Mononuclear cell (primary cell): ENCODE measurements at regions not wholly inside any gene's neighbourhood (a gene's known extent, or its start where the extent isn't known, plus 50 kb on each side); places are given as distances from the start of the nearest gene placed in this dataset.

Experiments used
- H3K27me3 ChIP-seq: 2 replicates; pipeline ENCODE4 v1.6.0; 2011; ENCODE audit warnings: low read length, control low read depth; ENCODE audit not compliant: insufficient read depth
- H3K4me1 ChIP-seq: 2 replicates; pipeline ENCODE4 v1.5.1; 2011; ENCODE audit warnings: mild to moderate bottlenecking, low read length, control low read depth; ENCODE audit not compliant: insufficient read depth
- H3K4me3 ChIP-seq: 2 replicates; pipeline ENCODE4 v1.5.1; 2011; ENCODE audit warnings: mild to moderate bottlenecking, low read length, moderate library complexity
- H3K9me3 ChIP-seq: 2 replicates; pipeline ENCODE4 v1.5.1; 2011; ENCODE audit warnings: low read depth, mild to moderate bottlenecking, control low read depth, low read length

GRCh38 chr5:168020542-168021294 lies 270.7 kb upstream of the WWC1 start:
- H3K9me3 ChIP-seq = no peaks in the 10 kb centered on the region
- no peak overlapping the region for H3K4me3 ChIP-seq
- H3K27me3 ChIP-seq = peaks cover 4% of the 10 kb centered on the region
- H3K4me1 ChIP-seq = no peaks in the 10 kb centered on the region

- Histone ChIP-seq H3K27me3 (peaks cover 4% of the 10 kb centered on the region), H3K9me3 (no peaks in the 10 kb centered on the region), H3K4me1 (no peaks in the 10 kb centered on the region), H3K4me3 (no peak overlapping the region)
Measured at GRCh38 chr5:168022446-168023169, 268.8 kb upstream of the WWC1 start.

GRCh38 chr5:168023191-168023590 lies 268.3 kb upstream of the WWC1 start:
- Histone ChIP-seq H3K4me1 (no peaks in the 10 kb centered on the region), H3K27me3 (peaks cover 4% of the 10 kb centered on the region), H3K9me3 (no peaks in the 10 kb centered on the region), H3K4me3 (no peak overlapping the region)

- Histone ChIP-seq H3K4me1 (no peaks in the 10 kb centered on the region), H3K4me3 (no peak overlapping the region), H3K27me3 (peaks cover 4% of the 10 kb centered on the region), H3K9me3 (no peaks in the 10 kb centered on the region)
Measured at GRCh38 chr5:168024306-168024705, 267.1 kb upstream of the WWC1 start.

- Histone ChIP-seq H3K4me3 (no peak overlapping the region), H3K27me3 (no peaks in the 10 kb centered on the region), H3K9me3 (no peaks in the 10 kb centered on the region), H3K4me1 (no peaks in the 10 kb centered on the region)
Measured at GRCh38 chr5:168027007-168027406, 264.4 kb upstream of the WWC1 start.

- H3K27me3 ChIP-seq = no peaks in the 10 kb centered on the region
- H3K9me3 ChIP-seq = no peaks in the 10 kb centered on the region
- no peaks in the 10 kb centered on the region for H3K4me1 ChIP-seq
- H3K4me3 ChIP-seq = no peak overlapping the region
Measured at GRCh38 chr5:168030912-168031311, 260.5 kb upstream of the WWC1 start.

- Histone ChIP-seq H3K27me3 (no peaks in the 10 kb centered on the region), H3K9me3 (no peaks in the 10 kb centered on the region), H3K4me3 (no peak overlapping the region), H3K4me1 (no peaks in the 10 kb centered on the region)
Measured at GRCh38 chr5:168031614-168032013, 259.8 kb upstream of the WWC1 start.

GRCh38 chr5:168039039-168039438 lies 252.4 kb upstream of the WWC1 start:
- Histone ChIP-seq H3K4me1 (no peaks in the 10 kb centered on the region), H3K9me3 (no peaks in the 10 kb centered on the region), H3K27me3 (no peaks in the 10 kb centered on the region), H3K4me3 (no peak overlapping the region)

- no peaks in the 10 kb centered on the region for H3K9me3 ChIP-seq
- no peaks in the 10 kb centered on the region for H3K27me3 ChIP-seq
- no peaks in the 10 kb centered on the region for H3K4me1 ChIP-seq
- no peak overlapping the region for H3K4me3 ChIP-seq
Measured at GRCh38 chr5:168039566-168040248, 251.7 kb upstream of the WWC1 start.

- Histone ChIP-seq H3K4me3 (no peak overlapping the region), H3K9me3 (no peaks in the 10 kb centered on the region), H3K4me1 (no peaks in the 10 kb centered on the region), H3K27me3 (no peaks in the 10 kb centered on the region)
Measured at GRCh38 chr5:168041583-168041982, 249.9 kb upstream of the WWC1 start.

GRCh38 chr5:168042284-168043068 lies 249.0 kb upstream of the WWC1 start:
- no peaks in the 10 kb centered on the region for H3K27me3 ChIP-seq
- no peaks in the 10 kb centered on the region for H3K9me3 ChIP-seq
- no peaks in the 10 kb centered on the region for H3K4me1 ChIP-seq

GRCh38 chr5:168046163-168046562 lies 245.3 kb upstream of the WWC1 start:
- Histone ChIP-seq H3K27me3 (no peaks in the 10 kb centered on the region), H3K4me3 (no peak overlapping the region), H3K4me1 (no peaks in the 10 kb centered on the region), H3K9me3 (no peaks in the 10 kb centered on the region)

More at GRCh38 chr5:168042284-168043068, 249.0 kb upstream of the WWC1 start:
- H3K4me3 ChIP-seq = no peak overlapping the region

- no peaks in the 10 kb centered on the region for H3K9me3 ChIP-seq
- no peaks in the 10 kb centered on the region for H3K4me1 ChIP-seq
- H3K27me3 ChIP-seq = no peaks in the 10 kb centered on the region
- no peak overlapping the region for H3K4me3 ChIP-seq
Measured at GRCh38 chr5:168047043-168047668, 244.3 kb upstream of the WWC1 start.

GRCh38 chr5:168047669-168048111 lies 243.8 kb upstream of the WWC1 start:
- Histone ChIP-seq H3K27me3 (no peaks in the 10 kb centered on the region), H3K4me1 (no peaks in the 10 kb centered on the region), H3K4me3 (no peak overlapping the region), H3K9me3 (no peaks in the 10 kb centered on the region)
